ENCODE measurements at regions not wholly inside any gene's neighbourhood (a gene's known extent, or its start where the extent isn't known, plus 50 kb on each side); places are given as distances from the start of the nearest gene placed in this dataset.

DNA sequence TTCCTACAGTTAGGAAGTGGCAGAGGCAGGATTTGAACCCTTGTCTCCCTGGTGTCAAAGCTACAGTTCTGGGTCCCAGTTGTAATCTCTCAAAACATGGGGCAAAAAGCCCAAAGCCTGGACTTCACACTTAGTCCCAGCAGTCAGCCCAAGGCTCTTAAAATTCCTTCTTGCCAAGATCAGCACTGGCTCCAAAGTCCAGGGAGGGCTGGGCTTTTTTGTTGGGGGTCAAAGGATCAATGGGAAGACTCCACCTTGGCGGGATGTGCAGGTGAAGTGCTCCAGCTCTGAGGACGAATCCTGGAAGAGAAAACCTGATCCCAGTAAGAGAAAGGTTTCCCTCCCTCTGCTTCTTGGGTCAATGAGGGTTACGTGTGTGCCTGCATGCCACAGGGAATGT, 195.5 kb downstream of the HAPSTR1 start:
- in situ Hi-C loops (cut with HindIII; ENCODE audit: low sequenced_read_pairs), result no loop called here

DNA sequence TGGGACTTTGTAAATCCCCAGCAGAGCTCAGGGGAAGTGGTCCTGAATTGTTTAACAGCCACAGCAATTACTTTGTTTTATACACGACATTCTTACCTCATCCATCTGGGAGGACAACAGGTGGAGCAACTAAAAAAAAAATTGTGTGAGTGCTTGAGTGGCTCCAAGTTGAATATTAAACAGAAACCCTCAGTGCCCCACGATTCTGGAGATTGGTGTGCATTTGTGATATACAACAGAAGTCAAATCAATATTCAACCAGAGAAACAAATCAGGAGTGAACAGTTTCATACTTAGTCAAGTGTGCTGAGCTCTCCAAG, 204.8 kb downstream of the HAPSTR1 start:
- in situ Hi-C loops (cut with HindIII; ENCODE audit: low sequenced_read_pairs), result no loop called here

DNA sequence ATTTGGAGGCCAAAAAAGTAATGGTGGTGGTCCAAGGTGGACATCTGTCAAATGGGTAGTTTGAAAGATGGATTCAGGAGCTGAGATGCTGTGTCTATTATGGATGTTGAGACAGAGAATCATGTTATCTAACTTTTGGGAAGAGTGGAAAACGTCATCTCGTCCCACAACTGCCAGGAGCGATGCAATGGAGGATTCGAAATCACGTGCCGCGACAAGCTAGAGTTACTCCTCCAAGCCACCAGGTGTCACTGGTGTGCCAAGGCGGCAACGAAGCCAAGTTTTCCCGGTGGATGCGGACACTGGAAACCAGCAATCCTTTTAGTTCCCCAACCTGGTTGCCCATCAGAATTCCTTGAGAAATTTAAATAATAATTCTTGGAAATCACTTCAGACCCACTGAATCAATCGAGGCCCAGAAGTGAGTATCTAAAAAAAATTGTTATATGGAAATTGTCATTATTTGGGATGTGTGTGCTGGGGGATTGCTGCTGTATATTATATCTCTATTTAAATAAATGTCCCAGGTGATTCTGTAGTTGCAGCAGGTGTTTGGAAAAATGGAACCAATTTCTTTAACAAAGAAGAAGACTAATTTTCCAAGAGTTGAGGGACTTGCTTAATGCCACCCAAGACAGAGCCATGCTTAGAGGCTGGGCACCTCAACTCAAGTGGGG, 206.1 kb downstream of the HAPSTR1 start:
- in situ Hi-C loops (cut with HindIII; ENCODE audit: low sequenced_read_pairs), result no loop called here

DNA sequence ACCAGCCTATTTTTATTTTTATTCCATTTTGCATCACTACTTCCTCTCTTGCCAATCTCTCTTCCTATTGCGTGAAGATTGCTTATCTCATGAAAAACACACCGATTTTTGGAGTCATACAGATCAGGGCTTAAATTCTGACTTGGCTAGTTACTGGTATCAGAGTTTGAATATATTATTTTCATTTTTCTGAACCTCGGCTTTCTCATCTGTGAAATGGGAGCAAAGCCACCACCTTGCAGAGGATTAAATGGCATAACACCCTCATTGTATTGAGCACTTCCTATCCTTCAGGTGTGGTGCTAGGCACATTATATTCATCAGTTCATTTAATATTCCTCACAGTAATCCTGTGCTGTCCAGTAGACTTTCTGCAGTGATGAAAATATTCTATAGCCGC, 208.8 kb downstream of the HAPSTR1 start:
- in situ Hi-C loops (cut with HindIII; ENCODE audit: low sequenced_read_pairs), result no loop called here

DNA sequence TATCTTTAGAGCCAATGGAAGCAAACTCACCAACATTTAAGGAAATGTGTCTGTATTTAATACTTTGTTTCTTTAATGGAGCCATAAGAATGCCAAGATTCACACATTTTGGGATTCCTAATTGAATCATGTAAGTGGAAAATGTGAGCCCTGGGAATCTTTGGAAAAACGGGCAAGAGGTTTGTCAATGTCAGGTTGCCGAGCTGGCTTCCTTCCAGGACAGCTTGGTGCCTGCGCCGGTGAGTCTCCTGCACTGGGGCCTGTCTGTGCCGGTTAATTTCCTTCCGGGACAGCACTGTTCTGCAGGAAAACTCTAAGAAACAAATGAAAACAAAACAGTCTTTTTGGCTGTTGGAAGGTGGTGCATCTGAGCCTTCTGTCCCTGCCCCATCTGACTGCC, 210.6 kb downstream of the HAPSTR1 start:
- in situ Hi-C loops (cut with HindIII; ENCODE audit: low sequenced_read_pairs), result no loop called here

DNA sequence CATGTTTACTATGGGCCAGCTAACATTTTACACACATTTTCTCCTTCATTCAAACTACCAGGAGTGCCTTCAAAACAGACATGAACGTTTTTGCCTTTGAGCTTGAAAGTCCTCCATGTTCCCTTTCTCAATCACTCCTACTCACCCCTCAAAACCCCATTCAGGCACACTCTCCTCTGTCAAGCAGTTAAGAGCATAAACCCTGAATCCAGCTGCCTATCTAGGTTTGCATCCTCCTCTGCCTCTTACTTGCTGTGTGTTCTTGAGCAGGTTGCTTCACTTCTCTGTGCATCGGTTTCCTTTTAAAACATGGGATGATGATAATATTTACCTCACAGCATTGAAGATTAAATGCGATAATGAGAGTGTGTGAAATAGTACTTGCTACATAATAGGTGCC, 215.3 kb downstream of the HAPSTR1 start:
- in situ Hi-C loops (cut with HindIII; ENCODE audit: low sequenced_read_pairs), result no loop called here

DNA sequence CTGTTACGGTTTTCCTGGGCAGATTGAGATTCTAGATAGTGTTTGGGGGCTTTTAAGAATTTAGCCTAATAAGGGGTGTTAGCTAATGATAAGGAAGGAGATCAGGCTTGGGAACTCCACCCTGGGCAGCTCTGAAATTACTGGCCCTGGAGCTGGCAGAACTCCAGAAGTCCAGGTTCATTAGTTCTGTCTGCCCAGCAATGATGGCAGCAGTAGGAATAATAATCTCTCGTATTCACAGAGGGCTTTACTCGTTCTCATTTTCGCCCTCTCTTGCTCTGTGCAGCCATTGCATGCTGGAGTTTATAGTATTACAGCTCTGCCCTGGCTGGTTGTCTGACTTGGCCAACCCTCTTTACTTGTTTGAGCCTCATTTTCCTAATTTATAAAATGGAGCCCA, 216.0 kb downstream of the HAPSTR1 start:
- in situ Hi-C loops (cut with HindIII; ENCODE audit: low sequenced_read_pairs), result no loop called here

DNA sequence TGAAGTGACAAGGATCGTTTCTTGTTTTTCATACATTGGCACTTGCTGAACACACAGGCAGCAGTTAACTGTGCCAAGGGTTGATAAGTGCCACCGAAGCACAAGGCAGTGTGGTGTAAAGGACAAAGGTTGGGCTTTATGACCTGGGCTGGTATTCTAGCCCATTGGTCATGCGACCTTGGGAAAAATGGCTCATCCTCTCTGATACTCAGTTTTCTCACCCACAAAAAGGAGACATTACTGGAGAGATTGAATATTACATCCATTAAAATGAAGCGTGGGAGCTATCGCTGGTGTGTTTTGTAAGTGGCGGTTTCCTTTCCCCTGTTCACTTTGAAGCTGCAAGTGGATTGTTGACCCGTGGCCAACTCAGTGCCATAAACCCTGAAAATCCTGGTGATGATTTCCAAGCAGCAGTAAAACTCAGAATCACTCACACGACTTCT, 216.9 kb downstream of the HAPSTR1 start:
- in situ Hi-C loops (cut with HindIII; ENCODE audit: low sequenced_read_pairs), result no loop called here

DNA sequence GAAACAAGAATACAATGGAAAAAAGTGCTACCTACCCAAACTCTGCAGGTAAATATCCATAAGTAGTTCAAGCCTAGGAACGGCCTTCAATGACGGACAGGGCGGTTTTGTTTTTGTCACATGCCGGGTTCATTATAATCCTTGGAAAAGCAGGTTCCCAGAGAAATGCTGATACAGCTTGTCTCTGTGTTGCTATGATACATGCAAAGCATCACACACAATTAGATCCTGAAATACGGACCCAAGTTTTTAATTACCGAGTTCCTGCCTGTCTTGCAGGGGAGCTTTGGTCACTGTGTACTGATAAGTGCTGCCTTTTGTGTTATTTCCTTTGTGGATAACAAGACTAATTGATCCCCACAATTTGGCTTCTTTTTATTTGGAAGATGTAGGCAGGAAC, 217.4 kb downstream of the HAPSTR1 start:
- in situ Hi-C loops (cut with HindIII; ENCODE audit: low sequenced_read_pairs), result no loop called here

DNA sequence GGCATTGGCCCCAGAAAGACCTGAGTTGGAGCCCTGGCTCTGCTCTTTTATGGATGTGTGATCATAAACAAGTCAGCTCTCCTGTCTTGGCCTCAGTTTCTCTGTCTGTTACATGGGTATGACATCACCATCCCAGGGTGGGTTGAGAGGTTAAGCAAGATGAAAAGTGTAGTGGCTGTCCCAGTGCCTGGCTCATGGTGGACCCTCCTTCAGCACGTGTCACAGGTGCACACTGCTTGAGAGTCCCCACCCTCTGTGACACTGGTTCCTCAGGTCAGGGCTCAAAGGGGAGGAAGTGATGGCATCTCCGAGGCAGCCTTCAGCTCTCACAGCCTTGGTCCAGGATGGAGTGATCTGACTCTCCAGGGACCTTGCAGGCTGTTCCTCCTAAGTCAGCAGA, 218.4 kb downstream of the HAPSTR1 start:
- in situ Hi-C loops (cut with HindIII; ENCODE audit: low sequenced_read_pairs), result no loop called here

DNA sequence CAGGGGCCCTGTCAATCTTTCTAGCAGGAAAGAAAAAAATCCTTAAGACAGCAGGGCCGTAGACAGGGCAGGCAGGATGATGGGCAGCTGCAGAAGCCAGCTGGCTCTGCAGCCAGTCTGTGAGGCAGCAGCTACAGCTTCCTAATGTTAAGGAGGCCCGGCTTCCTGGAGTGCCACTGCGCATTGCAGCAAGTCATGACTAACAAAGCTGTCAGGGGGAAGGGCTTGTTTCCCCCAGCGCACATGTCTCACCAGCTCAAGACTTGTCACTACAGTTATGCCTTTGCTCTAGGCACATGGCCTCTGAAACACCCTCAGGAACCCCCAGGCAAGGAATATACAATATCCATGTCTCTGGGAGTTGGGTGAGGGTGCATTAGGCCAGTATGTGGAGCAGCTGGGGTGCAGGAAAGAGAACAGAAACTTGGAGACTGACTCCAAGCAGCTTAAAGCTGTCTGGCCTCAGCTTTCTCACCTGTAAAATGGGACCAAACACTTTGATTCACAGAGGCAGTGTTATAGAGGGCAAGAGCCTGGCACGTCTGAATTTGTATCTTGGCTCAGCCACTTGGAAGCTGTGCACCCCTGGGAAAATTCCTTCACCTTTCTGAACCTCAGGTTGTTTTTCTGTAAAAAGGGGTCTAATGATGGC, 220.0 kb downstream of the HAPSTR1 start:
- in situ Hi-C loops (cut with HindIII; ENCODE audit: low sequenced_read_pairs), result no loop called here

DNA sequence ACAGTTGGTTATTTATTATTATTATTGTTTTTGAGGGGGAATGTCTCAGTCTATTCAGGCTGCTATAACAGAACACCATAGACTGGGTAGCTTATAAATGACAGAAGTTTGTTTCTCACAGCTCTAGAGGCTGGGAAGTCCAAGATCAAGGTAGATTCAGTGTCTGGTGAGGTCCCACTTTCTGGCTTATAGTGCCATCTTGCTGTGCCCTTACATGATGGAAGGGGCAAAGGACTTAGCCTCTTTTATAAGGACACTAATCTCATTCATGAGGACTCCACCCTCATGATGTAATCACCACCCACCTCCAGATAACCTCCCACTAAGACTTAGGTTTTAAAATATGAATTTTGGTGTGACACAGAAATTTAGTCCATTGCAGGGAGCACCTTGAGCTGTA, 224.6 kb downstream of the HAPSTR1 start:
- in situ Hi-C loops (cut with HindIII; ENCODE audit: low sequenced_read_pairs), result no loop called here

DNA sequence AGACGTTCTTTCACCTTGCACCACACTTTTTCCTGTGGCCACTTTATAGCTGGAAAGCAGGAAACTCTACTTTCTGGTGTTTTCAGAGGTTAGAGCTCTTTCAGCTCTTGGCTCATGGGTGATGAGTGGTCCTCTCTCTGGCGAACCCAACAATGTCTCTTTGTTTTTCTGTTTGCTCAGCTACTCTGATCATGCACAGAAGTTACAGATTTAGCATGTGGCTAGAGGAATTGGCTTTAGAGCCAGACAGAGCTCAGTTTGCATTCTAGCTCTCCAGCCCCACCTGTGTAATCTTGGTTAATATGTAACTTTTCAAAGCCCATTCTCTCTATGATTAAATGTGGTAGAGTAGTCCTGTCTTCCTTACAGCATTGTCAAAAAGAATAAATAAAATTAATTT, 225.2 kb downstream of the HAPSTR1 start:
- in situ Hi-C loops (cut with HindIII; ENCODE audit: low sequenced_read_pairs), result no loop called here

DNA sequence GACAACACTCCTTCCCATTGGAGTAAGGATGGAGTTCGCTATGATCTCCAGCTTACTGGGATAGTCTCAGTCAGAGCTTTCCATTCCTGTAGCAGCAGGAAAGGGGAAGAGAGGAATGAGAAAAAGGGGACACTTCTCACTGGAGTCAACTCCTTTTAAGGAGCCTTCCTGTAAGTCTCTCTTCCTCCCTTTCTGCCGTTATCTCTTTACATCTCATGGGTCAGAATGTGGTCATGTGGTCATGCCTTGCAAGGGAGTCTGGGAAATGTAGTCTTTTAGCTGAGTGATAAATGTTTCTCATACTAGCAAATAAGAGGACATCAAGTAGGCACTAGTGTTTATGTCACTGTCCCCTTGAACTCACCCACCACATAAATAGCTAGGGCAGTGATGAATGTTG, 227.3 kb downstream of the HAPSTR1 start:
- in situ Hi-C loops (cut with HindIII; ENCODE audit: low sequenced_read_pairs), result no loop called here

DNA sequence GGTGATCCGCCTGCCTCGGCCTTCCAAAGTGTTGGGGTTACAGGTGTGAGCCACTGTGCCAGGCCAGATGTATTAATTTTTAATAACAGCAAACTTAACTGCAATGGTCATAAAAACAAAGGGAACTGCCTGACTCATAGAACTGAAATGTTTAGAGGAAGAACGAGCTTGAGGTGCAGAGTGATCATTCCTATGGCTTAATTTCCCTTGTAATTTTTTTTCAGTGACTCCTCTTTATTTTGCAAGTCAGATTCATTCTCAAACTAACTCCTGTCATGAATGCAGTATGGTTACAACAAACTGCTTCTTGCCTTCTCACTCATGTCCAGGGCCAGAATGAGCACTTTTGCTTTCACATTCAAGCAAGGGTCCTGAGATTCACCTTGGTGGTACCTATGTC, 231.3 kb downstream of the HAPSTR1 start:
- in situ Hi-C loops (cut with HindIII; ENCODE audit: low sequenced_read_pairs), result no loop called here

DNA sequence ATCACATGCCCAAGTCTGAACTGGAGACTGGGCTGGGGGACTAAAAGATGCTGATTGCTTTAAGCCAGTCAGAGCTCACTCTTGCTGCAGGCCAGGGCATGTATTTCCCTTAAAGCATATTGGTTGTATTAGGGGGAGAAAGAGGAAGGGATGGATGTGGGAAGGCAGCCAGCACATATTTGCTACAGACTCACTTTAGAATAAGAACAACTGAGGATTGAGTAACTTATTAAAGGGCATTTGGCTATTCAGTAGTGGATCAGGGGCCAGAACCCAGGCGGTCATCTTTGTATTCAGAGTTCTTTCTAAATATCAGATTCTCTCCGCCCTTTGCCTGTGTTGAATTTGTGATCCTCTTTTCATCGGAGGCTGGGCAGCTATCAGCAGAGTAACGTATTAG, 231.7 kb downstream of the HAPSTR1 start:
- in situ Hi-C loops (cut with HindIII; ENCODE audit: low sequenced_read_pairs), result no loop called here

DNA sequence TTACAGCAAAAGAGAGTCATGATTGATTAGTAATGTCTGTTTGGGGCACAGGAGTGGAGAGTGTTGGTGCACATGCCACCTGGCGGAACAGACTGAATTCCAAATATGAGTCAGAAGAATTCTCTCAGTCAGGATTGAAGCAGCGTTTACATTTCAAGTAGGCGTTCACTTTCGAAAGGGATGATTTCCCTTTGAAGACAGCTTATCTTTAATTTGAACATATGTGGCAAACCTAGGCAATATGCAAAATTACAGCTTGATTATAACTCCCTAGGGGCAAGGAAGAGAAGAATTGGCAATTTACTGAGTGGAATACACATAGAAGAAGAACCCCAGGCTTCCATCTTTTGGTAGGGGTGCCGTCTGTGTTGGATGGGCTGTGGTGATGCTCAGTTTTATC, 235.8 kb downstream of the HAPSTR1 start:
- in situ Hi-C loops (cut with HindIII; ENCODE audit: low sequenced_read_pairs), result no loop called here

DNA sequence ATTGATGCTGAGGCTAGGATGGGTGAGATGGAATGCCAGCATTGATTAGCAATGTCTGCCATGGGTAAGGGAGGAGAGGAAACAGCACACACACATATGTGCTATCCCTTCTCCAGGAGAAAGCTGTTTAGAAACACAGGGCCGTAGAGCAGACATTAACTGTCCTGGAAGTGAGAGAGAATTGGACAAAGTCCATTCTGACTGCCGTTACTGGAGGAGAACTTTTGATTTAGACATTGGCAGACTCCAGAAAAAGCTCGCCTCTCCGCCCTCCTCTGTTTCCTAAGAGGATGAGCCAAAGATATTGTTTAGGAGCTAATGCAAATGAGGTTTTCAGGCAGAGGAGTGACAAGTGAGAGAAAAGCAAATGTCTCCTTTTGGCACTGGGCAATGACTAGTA, 237.0 kb downstream of the HAPSTR1 start:
- in situ Hi-C loops (cut with HindIII; ENCODE audit: low sequenced_read_pairs), result no loop called here

DNA sequence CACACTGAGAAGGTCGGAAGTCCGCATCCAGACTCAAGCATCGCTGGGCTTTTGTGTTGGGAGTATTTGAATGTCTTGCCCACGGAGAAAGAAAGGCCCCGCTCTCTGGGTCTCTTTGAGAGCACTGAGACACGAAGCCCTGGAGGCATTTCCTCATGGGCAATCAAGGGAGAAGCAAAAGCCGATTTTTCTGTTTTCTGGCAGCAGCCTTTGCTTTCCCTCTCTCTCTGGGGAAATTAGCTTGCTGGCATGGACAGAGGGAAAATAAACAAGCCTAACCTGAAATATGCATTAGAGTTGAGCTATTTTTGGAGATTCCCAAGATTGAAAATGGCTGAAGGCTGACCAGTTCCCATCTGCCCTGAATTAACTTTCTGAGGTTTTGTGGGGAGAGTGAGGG, 238.7 kb downstream of the HAPSTR1 start:
- in situ Hi-C loops (cut with HindIII; ENCODE audit: low sequenced_read_pairs), result no loop called here

DNA sequence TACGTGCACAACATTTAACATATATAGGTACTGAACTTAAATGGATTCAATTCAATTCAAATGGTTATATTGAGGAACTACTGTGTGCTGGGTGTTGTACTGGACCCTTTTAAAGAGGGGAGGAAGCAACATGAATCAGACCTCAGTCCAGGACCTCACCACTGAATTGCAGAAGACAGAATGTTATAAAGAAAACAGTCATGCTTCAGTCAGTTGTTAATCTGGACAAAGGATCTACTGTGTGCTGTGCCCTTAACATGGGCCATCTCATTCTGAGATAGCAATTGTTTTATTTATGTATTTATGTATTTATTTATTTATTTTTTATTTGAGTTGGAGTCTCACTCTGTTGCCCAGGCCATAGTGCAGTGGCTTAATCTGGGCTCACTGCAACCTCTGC, 240.1 kb downstream of the HAPSTR1 start:
- in situ Hi-C loops (cut with HindIII; ENCODE audit: low sequenced_read_pairs), result no loop called here

DNA sequence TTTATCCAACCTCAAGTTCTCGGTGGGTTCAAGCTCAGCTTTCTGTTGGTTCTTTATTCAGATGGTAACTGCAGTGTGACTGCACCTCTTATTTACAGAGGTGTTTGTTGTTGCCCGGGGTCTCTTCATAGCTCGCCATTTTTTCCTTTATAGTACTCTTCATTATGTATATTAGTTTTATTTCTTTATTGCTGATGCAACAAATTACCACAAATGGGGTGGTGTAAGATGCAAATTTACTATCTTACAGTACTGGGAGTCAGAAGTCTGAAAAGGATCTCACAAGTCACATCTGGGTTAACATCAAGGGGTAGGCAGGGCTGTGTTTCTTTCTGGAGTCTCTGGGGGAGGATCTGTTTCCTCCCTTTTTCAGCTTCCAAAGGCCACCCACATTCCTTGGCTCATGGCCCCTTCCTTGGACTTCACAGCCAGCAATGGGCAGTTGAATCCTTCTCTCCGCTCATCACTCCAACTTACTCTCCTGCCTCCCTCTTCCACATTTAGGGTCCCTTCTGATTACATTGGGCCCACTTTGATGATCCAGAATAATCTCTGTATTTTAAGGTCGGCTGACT, 241.2 kb downstream of the HAPSTR1 start:
- in situ Hi-C loops (cut with HindIII; ENCODE audit: low sequenced_read_pairs), result no loop called here

DNA sequence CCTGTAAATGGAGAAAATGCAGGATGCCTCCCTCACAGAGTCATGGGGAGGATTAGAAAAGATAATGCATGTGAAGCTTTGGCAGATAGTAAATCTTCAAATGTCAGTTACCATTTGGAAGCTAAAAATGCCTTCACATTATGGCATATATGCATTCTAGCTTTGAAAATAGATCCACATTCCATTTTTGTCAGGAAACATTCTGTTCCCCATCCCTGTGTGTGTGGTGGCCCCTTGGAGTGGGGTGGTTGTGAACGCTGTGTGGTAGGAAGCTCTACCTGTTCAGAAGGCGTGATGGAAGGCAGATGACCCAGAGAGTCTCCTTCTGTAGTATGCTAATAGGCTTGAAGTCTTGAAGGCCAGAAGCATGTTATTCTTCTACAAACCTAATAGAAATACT, 242.0 kb downstream of the HAPSTR1 start:
- in situ Hi-C loops (cut with HindIII; ENCODE audit: low sequenced_read_pairs), result no loop called here

DNA sequence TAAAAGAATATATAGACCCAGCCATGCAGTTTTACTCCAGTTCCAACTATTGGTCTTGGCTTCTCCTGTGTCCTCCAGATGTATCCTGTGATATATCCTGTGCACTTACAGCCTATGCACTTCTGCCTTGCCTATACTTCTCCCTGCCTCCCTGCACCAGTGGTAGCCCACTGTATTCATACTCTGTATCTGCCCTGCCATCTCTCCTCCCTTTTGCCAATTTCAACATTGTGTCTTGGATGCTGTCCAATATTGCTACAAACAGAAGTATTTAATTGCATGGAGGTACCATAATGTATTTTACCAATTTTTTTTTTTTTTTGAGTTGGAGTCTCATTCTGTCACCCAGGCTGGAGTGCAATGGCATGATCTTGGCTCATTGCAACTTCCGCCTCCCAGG, 242.7 kb downstream of the HAPSTR1 start:
- in situ Hi-C loops (cut with HindIII; ENCODE audit: low sequenced_read_pairs), result no loop called here

Data from DLD1 (cell line).